GM21723 (cell line): ENCODE measurements at regions not wholly inside any gene's neighbourhood (a gene's known extent, or its start where the extent isn't known, plus 50 kb on each side); places are given as distances from the start of the nearest gene placed in this dataset.
"Not testable (repeated sequence)": the region's sequence is repeated elsewhere in the genome, so short reads cannot be mapped to it uniquely, and the experiment has no call there.

Experiments
- ATAC-seq: cut with Tn5 transposase; IDR thresholded peaks from one replicate; pipeline ENCODE4 v1.9.1; 2021; ENCODE audit warnings: mild to moderate bottlenecking, moderate library complexity; ENCODE audit not compliant: unreplicated experiment

- no peak for ATAC-seq
These were observed 155.2 kb downstream of the FOXD2 start for GRCh38 chr1:47593013-47593568.

- no peak for ATAC-seq
These were observed 155.9 kb downstream of the FOXD2 start for GRCh38 chr1:47593598-47594285.

GRCh38 chr1:47594627-47595026, 156.8 kb downstream of the FOXD2 start:
- no peak for ATAC-seq

GRCh38 chr1:47596328-47596727, 158.5 kb downstream of the FOXD2 start:
- ATAC-seq = no peak

- no peak for ATAC-seq
These were observed 160.5 kb downstream of the FOXD2 start for GRCh38 chr1:47598357-47598756.

- no peak for ATAC-seq
These were observed 161.9 kb downstream of the FOXD2 start for GRCh38 chr1:47599777-47600176.

GRCh38 chr1:47602491-47602890, 164.6 kb downstream of the FOXD2 start:
- not testable (repeated sequence) for ATAC-seq

- not testable (repeated sequence) for ATAC-seq
These were observed 167.0 kb downstream of the FOXD2 start for GRCh38 chr1:47604869-47605268.

GRCh38 chr1:47608296-47608875, 170.5 kb downstream of the FOXD2 start:
- no peak for ATAC-seq

GRCh38 chr1:47611992-47612391, 174.1 kb downstream of the FOXD2 start:
- ATAC-seq = no peak

GRCh38 chr1:47612819-47613218, 175.0 kb downstream of the FOXD2 start:
- no peak for ATAC-seq

GRCh38 chr1:47616036-47616435, 178.2 kb downstream of the FOXD2 start:
- ATAC-seq = no peak

GRCh38 chr1:47616906-47617305, 179.1 kb downstream of the FOXD2 start:
- ATAC-seq = no peak

- ATAC-seq = no peak
These were observed 179.8 kb downstream of the FOXD2 start for GRCh38 chr1:47617381-47618221.

GRCh38 chr1:47618222-47618720, 180.4 kb downstream of the FOXD2 start:
- no peak for ATAC-seq

- no peak for ATAC-seq
These were observed 181.0 kb downstream of the FOXD2 start for GRCh38 chr1:47618830-47619229.

GRCh38 chr1:47621483-47621882, 183.6 kb downstream of the FOXD2 start:
- ATAC-seq = no peak

- no peak for ATAC-seq
These were observed 184.1 kb downstream of the FOXD2 start for GRCh38 chr1:47621977-47622376.

GRCh38 chr1:47622776-47623556, 185.1 kb downstream of the FOXD2 start:
- ATAC-seq = no peak

- no peak for ATAC-seq
These were observed 185.7 kb downstream of the FOXD2 start for GRCh38 chr1:47623557-47623940.

- no peak for ATAC-seq
These were observed 186.7 kb downstream of the FOXD2 start for GRCh38 chr1:47624531-47624930.
